ENCODE measurements at regions not wholly inside any gene's neighbourhood (a gene's known extent, or its start where the extent isn't known, plus 50 kb on each side); places are given as distances from the start of the nearest gene placed in this dataset.

DNA sequence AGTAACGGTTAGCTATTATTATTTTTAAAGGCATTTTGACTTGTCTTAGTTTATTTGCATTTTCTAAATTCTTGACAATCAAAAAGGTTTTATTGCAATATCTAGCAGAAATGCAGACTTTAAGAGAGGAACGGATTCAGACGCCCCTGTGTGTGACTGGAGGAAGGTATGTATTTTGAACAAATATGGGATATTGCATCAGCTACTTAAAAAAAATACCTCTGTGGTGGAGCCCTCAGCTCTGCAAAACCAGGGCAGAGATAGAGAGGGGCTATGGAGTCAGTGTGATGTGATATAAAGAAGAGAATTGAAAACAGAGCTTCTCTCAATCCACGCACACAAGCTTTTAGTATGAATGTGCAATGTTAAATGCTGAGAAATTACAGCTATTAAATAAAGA lies 142.4 kb downstream of the ICE1 start:
- Histone ChIP-seq H3K4me3 (ENCODE audit: extremely low read depth in 1 of 4, insufficient read depth in 2 of 4, low read depth in 3 of 4, low read length in 4 of 4) (no peak overlapping the region), H4K20me1 (replicated peaks in 1 of 2; ENCODE audit: control insufficient read depth in 1 of 2, insufficient read depth in 2 of 2, low read length in 2 of 2) (no peaks in the 10 kb centered on the region), H2BK20ac (ENCODE audit: low read length) (no peak overlapping the region), H4K8ac (ENCODE audit: extremely low read depth, insufficient read depth, low read length) (no peak overlapping the region), H3K36me3 (ENCODE audit: control insufficient read depth in 2 of 4, insufficient read depth in 4 of 4, low read length in 3 of 4) (no peaks in the 10 kb centered on the region), H3K18ac (ENCODE audit: extremely low read depth, low read length) (no peak overlapping the region), H3K9me3 (ENCODE audit: insufficient read depth in 2 of 2, low read depth in 1 of 2, low read length in 1 of 2) (no peaks in the 10 kb centered on the region), H3K79me2 (ENCODE audit: control insufficient read depth in 1 of 2, insufficient read depth in 2 of 2, low read length in 2 of 2) (no peaks in the 10 kb centered on the region), H3K4ac (replicated peaks; ENCODE audit: insufficient read length, low read depth, low read length) (no peak overlapping the region), H3K79me1 (ENCODE audit: low read depth, low read length) (no peaks in the 10 kb centered on the region), H3K23me2 (ENCODE audit: low read depth, low read length) (no peaks in the 10 kb centered on the region; the same call in 1 of the 2 replicates), H3K4me1 (replicated peaks in 1 of 4; ENCODE audit: control insufficient read depth in 3 of 4, insufficient read depth in 4 of 4, low read length in 3 of 4) (peaks cover 0 to 3% (median 0%) of the 10 kb centered on the region in 4 experiments; a peak in 3 of 7 replicates), H4K5ac (ENCODE audit: insufficient read length, low read depth, low read length) (no peak overlapping the region), H2AFZ (ENCODE audit: low read length) (no peak overlapping the region), H2BK5ac (ENCODE audit: low read depth, low read length) (no peak overlapping the region), H2BK12ac (ENCODE audit: low read depth, low read length) (no peak overlapping the region), H3K14ac (ENCODE audit: insufficient read length) (no peak overlapping the region), H3K9ac (replicated peaks in 1 of 4; ENCODE audit: extremely low read depth in 1 of 4, low read depth in 3 of 4, low read length in 3 of 4) (no peak overlapping the region), H3K27me3 (replicated peaks in 1 of 4; ENCODE audit: control insufficient read depth in 3 of 4, extremely low read depth in 1 of 4, insufficient read depth in 3 of 4, low read length in 3 of 4) (no peaks in the 10 kb centered on the region), H2BK120ac (replicated peaks; ENCODE audit: low read depth, low read length) (no peak overlapping the region), H2AK5ac (ENCODE audit: low read depth, low read length) (no peak overlapping the region), H3K23ac (ENCODE audit: insufficient read length) (no peak overlapping the region), H2BK15ac (ENCODE audit: low read length) (no peak overlapping the region), H3K27ac (ENCODE audit: low read depth, low read length) (no peak overlapping the region), H3K56ac (replicated peaks; ENCODE audit: insufficient read length, low read depth, low read length) (no peak overlapping the region), H3K4me2 (ENCODE audit: insufficient read depth in 1 of 2, low read depth in 2 of 2, low read length in 2 of 2) (no peak overlapping the region), H4K91ac (replicated peaks; ENCODE audit: insufficient read length, low read length) (no peak overlapping the region)
- no peak for DNase-seq (ENCODE audit: low read depth in 1 of 2, low spot score in 2 of 2)
- FAIRE-seq: no peak
- ChIA-PET POLR2A (ENCODE audit: partially characterized antibody) (no interaction called here), CTCF (ENCODE audit: partially characterized antibody) (interaction anchor here (1.2 to 1.6 kb wide), 2 partner anchors 9 to 68 kb away, joined by 5 read pairs; no protein-coding TSS in a partner anchor)
- WGBS, 2 experiments (ENCODE audit: extremely low coverage in 1 of 2, insufficient coverage in 1 of 2, insufficient read length in 1 of 2, insufficient replicate concordance in 2 of 2, low coverage in 1 of 2, low lambda C conversion rate in 2 of 2, missing lambda C conversion rate in 1 of 2): 94% methylated on average over 4 of the region's 4 CpGs; no CpG with 5 or more reads in 1 of the 2 experiments
- TF ChIP-seq, protein P1, sequence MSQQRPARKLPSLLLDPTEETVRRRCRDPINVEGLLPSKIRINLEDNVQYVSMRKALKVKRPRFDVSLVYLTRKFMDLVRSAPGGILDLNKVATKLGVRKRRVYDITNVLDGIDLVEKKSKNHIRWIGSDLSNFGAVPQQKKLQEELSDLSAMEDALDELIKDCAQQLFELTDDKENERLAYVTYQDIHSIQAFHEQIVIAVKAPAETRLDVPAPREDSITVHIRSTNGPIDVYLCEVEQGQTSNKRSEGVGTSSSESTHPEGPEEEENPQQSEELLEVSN (IDR thresholded peaks at IDR 0.05): no peak
- TF ChIP-seq HDAC2 (IDR thresholded peaks at IDR 0.05; ENCODE audit: borderline replicate concordance in 1 of 2, low read depth in 2 of 2, low read length in 2 of 2) (no peak), GTF2F1 (IDR thresholded peaks at IDR 0.05; ENCODE audit: borderline replicate concordance, low read depth, low read length) (no peak), BRCA1 (IDR thresholded peaks at IDR 0.05; ENCODE audit: low read depth, low read length) (no peak), PHF8 (conservative IDR thresholded peaks at IDR 0.05; ENCODE audit: low read depth, low read length) (no peak), NANOG (IDR thresholded peaks at IDR 0.05; ENCODE audit: insufficient read depth, low read depth, low read length, poor library complexity, severe bottlenecking) (no peak), POLR2A (IDR thresholded peaks at IDR 0.05; ENCODE audit: control extremely low read depth in 1 of 2, low read depth in 2 of 2, low read length in 2 of 2) (no peak), EGR1 (IDR thresholded peaks at IDR 0.05; ENCODE audit: borderline replicate concordance, low read depth, low read length) (no peak), SP2 (IDR thresholded peaks at IDR 0.05; ENCODE audit: low read length) (no peak), SAP30 (IDR thresholded peaks at IDR 0.05; ENCODE audit: insufficient read depth, insufficient replicate concordance, low read length) (no peak), ZNF274 (IDR thresholded peaks at IDR 0.05; ENCODE audit: borderline replicate concordance, extremely low read depth, low read length) (no peak), SIRT6 (IDR thresholded peaks at IDR 0.05; ENCODE audit: low read length) (no peak), ASH2L (IDR thresholded peaks at IDR 0.05; ENCODE audit: low read length) (no peak)

All from H1 (cell line).